DMS114 treated with DMSO at 0.1 percent for 48 hours (cell line): ENCODE measurements at regions not wholly inside any gene's neighbourhood (a gene's known extent, or its start where the extent isn't known, plus 50 kb on each side); places are given as distances from the start of the nearest gene placed in this dataset.
"Not testable (repeated sequence)": the region's sequence is repeated elsewhere in the genome, so short reads cannot be mapped to it uniquely, and the experiment has no call there.

Experiments used
- DNase-seq: peaks from one replicate; lab custom pipeline; 2025; ENCODE audit not compliant: unreplicated experiment; lab: John Stamatoyannopoulos, UW

DNA sequence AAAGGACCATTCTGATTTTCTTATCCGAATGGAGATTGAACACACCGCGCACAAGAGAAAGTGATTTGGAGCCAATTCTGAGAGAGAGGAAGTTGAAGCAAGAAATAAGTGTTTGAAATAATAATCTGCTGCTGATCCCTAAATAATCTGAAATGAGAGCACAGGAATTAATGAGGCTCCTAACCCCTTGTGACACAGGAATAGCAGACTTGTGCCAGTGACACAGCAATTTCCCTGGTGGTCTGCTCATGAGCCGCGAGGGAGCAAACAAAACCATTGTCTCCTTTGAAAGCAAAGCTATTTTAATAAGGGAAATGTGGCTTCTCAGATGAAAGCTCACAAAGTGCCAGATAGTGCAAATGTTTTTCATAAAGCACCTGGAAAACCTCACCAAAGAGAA lies 936.1 kb upstream of the WWC1 start:
- no peak for DNase-seq

DNA sequence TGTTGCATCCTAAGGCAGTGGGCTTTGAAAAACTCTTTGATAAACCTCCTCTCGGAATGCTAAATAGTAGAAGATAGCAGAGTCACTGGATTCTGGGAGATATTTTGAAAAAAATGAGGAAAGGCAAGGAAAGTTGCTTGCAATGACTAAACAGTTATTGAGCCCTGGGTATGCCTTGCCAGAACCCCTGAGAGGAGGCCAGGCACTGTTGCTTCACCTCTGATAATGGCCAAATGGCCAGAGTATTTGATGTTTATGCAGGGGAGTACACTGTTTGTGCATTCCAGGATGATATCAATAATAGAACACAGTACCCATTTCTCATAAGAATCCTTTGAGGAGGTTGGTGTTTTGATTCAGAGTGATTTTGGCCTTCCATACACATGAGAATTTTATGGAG lies 935.1 kb upstream of the WWC1 start:
- DNase-seq: no peak

DNA sequence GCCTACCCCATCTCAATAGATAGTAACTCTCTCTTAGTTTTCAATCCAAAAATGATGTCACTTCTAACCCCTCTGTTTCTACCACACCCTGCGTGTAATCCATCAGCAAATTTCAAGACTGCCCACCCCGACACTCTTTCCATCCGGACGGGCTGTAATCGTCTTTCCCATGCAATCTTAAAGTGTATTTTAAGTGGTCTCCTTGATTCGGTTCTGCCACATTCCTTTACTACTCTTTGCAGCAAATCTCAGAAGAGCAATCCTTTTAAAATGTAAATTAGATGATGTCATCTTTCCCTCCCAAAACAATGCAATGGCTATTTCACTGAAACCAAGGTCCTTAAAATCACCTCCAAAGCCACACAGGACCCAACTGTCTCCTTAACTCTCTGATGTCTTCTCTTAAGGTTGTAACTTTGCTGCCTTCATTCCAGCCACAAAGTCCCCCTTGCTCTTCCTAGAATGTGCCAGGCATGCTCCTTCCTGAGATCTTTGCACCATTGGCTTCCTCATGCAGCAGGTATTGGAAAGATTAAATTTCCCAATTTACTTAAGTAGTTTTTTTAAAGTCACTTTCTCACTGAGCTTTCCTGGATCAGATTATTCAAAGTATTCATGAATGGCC lies 932.5 kb upstream of the WWC1 start:
- no peak for DNase-seq

DNA sequence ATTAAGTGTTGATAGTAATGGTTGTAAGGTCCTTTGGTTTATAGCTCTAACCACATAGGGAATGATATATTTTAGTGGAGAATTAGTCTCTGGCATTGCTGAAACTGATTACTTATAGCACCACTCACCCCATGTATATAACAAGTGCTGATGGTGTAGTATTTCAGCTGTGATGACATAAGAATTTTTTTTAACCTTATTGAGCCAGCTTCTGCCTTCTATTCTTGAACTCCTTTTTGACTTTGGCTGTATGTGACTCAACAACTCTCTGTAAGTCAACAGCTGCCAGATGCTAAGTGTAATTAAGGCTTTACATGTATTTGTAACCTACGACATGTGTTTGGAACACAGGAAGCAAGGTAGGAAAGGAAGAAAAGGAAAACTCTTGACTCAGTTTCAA lies 929.6 kb upstream of the WWC1 start:
- DNase-seq: no peak

DNA sequence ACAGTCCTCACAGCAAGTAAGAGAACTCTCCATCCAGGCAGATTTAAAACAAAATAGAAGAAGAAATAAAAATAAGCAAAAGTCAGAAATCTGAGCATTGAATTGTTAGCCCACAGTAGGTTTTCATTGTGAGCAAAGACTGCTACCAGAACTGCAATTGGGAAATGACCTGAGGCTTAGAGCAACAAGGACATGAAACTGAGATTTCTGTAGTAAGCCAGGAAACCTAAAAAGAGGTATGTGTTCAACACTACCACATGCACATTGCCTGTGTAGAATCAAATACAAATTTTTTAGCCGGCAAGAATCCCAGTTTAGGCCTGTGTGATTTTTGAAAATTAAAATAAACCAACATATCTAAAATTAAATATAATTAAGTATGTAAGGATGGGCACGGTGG lies 928.4 kb upstream of the WWC1 start:
- DNase-seq: no peak

DNA sequence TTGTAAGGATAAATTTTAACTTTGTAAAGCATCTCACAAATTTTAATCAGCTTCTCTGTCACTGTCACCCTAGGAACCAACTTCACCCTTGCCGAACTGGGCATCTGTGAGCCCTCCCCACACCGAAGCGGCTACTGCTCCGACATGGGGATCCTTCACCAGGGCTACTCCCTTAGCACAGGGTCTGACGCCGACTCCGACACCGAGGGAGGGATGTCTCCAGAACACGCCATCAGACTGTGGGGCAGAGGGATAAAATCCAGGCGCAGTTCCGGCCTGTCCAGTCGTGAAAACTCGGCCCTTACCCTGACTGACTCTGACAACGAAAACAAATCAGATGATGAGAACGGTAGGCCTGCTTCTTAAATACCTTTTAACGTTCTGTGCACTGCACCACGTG lies 916.3 kb upstream of the WWC1 start:
- DNase-seq: no peak

DNA sequence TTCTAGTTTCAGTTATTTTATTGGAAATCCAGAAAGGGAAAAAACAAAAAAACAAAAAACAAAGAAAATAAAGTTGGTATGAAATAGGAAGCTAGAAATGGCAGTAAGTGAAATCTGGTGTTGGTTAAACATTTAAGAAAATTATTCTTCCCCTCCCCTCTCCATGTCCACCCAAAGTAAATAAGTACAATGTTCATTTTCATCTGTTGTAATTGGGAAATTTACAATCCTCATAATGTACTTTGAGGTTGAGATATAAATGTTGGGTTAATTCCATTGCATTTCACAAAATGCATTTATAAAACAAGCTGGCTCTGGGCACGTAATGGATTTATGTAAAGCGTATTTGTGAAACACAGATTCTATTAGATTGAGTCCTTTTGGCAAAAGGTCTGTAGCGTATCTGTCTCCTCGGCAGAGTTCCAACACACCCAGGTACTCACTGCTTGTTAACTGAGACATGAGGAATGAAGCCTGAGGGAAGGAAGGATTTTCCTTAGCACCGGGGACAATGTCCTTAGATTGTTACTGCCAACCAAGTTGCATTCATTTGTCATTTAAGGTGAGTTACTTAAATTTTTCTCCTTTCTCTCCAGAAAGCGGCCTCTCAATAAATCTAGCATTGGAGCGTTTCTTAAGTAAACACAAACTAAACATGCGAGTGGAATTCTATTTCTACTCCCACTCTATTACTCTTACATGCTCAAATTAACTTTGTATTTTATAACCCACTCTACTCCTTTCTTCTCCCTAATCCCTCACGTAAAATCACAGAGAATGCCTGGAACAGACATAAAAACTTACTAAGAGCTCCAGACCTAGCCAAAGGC lies 912.3 kb upstream of the WWC1 start:
- DNase-seq: no peak

DNA sequence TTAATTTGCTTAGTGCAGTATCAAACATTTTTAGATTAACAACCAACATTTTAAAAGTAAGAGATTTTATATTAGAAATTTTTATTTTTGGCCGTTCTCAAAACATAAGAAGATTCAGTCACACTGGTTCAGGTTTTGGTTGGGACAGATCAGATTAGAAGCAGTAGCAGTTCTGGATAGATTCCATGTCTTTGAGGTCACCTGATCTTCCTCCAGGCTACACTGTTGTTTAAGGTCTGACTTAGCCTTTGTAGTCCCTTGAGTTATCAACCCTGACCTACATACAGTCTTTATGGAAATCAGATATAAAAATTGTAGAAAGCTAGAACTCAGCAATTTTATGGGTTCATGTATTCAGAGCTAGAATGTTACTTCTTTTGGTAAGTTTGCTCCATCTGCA lies 910.0 kb upstream of the WWC1 start:
- no peak for DNase-seq

DNA sequence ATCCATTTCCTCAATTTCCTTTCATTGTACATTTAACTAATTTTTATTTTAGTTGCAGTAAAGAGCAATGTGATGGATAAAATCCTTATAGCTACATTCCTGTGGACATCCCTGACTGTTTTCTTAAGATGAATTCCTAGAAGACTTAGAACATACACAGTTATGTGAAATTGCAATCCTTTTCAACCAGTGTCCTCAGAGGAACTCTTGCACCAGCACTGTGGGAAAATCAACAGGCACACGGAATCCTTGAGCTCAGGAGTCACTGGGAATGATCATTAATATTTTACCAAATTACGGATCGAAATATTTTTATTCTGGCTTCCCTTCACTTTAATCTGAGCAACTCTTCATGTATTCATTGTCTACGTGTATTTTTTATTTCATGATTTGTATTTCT lies 901.9 kb upstream of the WWC1 start:
- DNase-seq: no peak

DNA sequence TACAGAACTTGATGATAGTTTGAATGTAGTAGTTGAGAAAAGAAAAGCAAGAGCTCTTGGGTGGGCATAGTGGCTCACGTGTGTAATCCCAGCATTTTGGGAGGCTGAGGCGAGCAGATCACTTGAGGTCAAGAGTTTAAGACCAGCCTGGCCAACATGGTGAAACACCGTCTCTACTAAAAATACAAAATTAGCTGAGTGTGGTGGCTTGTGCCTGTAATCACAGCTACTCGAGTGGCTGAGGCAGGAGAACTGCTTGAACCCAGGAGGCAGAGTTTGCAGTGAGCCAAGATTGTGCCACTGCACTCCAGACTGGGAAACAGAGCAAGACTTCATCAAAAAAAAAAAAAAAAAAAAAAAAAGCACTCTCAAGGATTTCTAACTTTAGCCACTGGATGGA lies 900.2 kb upstream of the WWC1 start:
- DNase-seq: not testable (repeated sequence)

DNA sequence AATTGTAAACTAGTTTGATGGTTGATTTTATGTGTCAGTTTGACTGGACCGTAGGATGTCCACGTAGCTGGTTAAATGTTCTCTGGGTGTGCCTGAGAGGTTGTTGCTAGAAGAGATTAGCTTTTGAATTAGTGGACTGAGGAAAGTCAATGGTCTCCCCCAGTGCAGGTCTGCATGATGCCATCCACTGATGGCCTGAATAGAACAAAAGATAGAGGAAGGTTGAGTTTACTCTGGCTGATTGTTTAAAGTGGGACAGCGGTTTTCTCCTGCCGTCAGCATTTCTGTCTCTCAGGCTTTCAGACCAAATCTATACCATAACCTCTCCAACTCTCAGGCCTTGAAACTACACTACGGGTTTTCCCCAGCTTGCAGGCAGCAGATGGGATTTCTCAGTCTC lies 899.2 kb upstream of the WWC1 start:
- DNase-seq: no peak

DNA sequence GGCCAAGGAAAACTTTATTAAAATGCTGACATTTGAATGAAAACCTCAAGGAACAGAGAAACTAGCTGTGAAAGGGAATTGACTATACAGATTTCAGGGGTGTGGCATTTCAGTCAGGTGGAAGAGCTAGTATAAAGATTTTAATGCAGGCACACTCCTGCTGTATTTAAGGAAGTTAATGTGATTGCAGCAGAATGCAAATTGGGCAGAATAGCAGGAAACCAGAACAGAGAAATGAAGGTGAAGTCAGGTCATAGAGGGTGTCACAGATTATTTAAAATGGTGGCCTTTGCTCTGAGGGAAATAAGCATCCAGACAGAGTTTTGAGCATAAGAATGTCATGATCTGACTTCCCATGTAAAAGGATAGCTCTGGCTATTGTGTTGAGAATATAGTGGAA lies 898.1 kb upstream of the WWC1 start:
- no peak for DNase-seq

DNA sequence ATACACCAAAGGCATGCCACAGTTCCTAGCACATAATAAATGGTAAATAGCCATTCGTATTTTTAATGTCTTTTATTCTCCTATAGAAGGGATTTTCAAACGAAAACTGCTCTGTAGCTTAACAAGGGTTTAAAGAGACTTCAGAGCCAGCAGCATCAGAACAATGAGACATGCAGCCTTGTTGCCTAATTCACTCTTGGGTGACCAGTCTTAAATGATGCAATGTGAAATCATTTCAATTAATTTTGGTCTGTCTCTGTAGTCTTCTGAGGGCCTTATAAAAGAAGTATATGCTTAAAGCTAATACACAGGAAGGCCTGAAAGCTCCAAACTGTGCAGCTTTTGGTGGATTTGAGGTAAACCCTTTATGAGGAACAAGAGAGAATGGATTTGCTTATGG lies 888.8 kb upstream of the WWC1 start:
- DNase-seq: no peak

DNA sequence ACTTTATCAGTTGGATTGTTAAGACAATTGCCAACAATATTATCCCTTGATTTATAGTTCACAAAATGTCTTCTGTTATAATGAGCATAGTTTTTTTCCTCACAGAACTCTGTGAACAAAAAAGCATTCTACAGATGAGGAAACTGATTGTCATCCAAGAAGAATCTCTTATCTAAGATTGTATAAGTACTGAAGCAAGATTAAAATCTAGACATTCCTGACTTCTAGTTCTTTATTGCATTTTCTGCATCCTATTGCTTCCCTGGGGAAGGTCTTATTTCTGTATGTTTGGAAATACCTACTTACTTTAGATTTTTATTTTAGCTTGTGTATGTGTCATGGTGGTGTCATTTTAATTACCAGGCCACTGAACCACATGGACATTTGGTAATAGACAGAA lies 884.9 kb upstream of the WWC1 start:
- DNase-seq: no peak

DNA sequence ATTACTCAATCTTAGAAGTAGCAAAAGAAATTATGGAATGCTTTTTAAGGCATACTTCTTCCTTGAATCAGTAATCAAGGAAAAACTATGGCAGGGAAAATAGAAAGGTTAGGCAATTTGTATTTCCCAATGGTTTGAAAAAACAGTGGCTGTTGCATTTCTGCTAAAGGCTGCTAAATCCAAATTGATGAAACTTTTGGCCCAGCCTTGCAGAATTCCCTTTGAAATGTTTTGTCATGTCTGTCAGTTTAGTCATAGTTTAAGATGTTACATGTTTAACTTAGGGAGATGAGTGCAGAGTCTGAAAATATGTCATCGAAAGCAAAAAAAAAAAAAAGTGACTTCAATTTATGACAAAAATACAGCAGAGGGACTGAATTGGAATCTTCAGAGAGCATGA lies 878.9 kb upstream of the WWC1 start:
- DNase-seq: no peak

DNA sequence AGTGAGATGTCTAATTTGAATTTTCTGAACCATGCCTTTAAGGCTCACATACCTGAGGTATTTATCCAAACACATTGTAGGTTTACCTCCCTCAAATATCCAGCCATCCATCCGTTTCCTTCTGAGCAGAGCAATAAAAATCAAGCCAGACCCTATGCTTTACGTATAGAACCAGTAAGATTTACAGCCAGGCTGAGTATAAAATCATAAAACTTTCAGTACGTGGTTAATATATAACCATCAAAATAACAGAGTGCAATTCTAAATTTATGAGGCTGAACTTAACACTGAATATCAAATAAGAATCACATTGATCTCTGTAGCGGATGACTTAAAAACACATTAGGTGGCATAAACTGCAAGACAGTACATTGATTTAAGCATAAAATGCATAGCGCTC lies 877.9 kb upstream of the WWC1 start:
- no peak for DNase-seq

DNA sequence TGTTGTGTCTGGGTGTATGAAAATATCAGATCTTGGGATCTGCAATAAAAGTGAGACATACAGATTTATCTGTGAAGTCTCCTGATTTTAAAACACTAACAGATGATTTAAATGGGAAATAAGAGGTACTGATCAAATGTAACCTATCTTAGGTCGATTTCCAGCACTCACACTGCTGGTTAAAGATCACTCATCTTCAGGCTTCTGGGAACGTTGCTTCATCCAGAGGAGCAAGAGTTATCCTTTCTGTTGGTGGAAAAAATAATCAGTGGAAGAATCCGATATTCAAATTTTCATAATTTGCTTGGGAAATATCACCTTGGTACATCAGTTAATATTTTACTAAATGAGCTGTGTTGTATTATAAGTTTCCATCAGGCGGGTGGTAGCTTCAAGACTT lies 876.8 kb upstream of the WWC1 start:
- no peak for DNase-seq

DNA sequence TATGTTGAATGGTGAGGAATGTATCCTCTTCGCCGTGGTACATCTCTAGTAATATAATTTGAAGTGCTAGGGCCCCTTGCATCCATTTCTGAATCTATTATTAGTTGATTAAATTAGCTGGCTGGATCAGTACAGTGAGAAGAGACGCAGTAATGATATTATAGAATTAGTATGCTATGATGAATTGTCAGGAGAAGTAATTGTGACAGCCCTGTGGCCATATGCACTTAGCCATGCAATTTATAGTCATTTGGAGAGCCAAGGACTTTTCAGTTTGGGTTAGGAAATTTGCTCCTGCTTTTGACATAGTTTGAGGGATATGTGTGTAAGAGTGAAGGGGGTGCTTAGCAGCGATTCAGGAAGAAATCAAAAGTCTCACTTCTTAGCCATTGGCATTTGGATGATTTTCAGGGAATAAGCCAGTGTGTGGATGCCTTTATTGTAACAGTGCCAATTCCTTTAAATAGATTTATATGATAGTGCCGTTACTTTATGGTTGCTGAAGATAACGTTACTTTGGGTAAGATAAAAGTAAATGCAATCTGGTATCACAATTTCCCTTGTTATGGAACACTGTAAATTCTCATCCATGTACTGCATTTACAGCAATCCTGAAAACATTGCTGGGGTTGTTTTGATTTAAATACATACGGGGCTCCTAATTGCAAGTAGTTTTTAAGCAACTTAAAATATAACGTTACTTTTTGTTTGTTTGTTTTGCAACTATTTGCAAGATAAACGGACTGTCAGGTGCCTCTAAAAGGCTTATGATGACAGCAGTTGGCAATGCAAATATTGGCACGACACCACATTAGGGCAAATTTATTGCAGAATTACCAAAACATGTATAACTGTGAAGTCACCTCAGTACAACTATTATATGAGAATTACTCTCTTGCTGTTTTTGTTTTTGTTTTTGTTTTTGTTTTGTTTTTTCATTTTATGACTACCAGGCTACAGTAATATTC lies 875.4 kb upstream of the WWC1 start:
- DNase-seq: no peak

DNA sequence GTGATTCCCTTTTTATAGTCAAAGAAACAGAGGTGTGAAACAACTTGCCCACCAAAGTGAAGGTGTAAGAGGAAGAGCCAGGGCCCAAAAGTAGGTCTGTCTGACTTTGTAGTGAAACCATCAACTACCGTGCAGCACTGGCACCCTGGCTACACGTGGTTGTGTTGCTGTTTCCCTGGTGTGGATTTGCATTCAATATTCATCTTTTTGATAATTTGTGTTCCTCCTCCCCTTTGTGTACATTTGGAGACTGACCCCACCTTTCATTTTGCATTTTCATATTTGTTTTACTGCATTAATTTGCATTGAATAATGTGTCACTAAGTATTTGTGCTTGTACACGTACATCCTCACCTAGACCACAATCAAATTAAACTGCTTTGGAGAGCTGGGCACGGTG lies 873.8 kb upstream of the WWC1 start:
- DNase-seq: no peak

DNA sequence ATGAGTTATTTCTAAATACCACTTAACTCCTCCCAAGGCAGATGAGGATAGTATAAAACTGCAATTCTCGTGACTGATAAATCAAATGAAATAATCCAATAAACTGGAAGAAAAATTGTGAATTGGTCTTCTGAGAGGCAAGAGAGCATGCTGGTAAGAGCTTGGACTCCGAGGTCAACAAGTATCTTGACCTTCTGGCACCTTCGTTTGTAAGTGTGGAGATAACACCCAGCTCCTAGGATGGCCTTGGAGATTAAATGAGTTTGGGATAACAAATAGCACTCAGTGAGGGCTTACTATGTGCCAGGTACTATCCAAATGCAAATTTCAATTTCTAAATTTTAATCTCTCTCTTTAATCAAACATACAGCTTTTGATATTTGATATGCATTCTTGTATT lies 866.3 kb upstream of the WWC1 start:
- no peak for DNase-seq

DNA sequence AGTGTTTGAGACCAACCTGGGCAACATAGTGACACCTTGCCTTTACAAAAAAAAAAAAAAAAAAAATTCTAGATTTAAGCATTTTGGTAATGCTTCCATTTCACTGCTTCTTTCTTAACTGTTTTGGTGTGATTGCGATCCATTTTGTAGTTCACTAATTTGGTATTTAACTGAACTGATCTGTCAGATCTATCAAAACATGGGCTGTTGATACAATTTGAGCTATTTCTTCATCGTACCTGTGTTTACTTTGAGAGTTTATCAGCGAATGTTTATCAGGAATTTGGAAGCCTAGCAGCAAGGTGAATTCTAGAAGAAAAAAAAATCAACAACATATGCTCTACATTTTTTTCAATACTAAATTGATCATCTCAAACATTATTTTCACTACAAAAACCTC lies 864.9 kb upstream of the WWC1 start:
- DNase-seq: no peak

DNA sequence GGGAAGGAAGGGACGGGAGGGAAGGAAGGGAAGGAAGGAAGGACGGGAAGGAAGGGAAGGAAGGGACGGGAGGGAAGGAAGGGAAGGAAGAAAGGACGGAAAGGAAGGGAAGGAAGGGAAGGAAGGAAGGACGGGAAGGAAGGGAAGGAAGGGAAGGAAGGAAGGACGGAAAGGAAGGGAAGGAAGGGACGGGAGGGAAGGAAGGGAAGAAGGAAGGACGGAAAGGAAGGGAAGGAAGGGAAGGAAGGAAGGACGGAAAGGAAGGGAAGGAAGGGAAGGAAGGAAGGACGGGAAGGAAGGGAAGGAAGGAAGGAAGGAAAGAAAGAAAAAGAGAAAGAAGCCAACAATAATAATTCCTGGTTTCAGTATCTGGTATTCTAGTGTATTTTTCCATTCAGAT lies 863.8 kb upstream of the WWC1 start:
- not testable (repeated sequence) for DNase-seq
